HG02852 (cell line): ENCODE measurements at regions not wholly inside any gene's neighbourhood (a gene's known extent, or its start where the extent isn't known, plus 50 kb on each side); places are given as distances from the start of the nearest gene placed in this dataset.
"Not testable (repeated sequence)": the region's sequence is repeated elsewhere in the genome, so short reads cannot be mapped to it uniquely, and the experiment has no call there.

Experiments
- ATAC-seq: cut with Tn5 transposase; IDR thresholded peaks from one replicate; pipeline ENCODE4 v1.9.1; 2021; ENCODE audit warnings: mild to moderate bottlenecking, moderate library complexity; ENCODE audit not compliant: unreplicated experiment

GRCh38 chr12:34301251-34302130, 279.2 kb downstream of the ALG10 start:
- ATAC-seq = no peak

GRCh38 chr12:34302131-34302885, 280.0 kb downstream of the ALG10 start:
- no peak for ATAC-seq

- no peak for ATAC-seq
Measured at GRCh38 chr12:34303091-34303870, 281.0 kb downstream of the ALG10 start.

GRCh38 chr12:34304001-34304400, 281.7 kb downstream of the ALG10 start:
- ATAC-seq = no peak

- no peak for ATAC-seq
Measured at GRCh38 chr12:34304546-34304945, 282.2 kb downstream of the ALG10 start.

GRCh38 chr12:34305176-34305575, 282.9 kb downstream of the ALG10 start:
- no peak for ATAC-seq

GRCh38 chr12:34306133-34306830, 284.0 kb downstream of the ALG10 start:
- no peak for ATAC-seq

GRCh38 chr12:34309806-34310804, 287.8 kb downstream of the ALG10 start:
- not testable (repeated sequence) for ATAC-seq

GRCh38 chr12:34311337-34311736, 289.0 kb downstream of the ALG10 start:
- no peak for ATAC-seq

- no peak for ATAC-seq
Measured at GRCh38 chr12:34327671-34328070, 305.4 kb downstream of the ALG10 start.

- no peak for ATAC-seq
Measured at GRCh38 chr12:34333337-34333736, 311.0 kb downstream of the ALG10 start.

- ATAC-seq = no peak
Measured at GRCh38 chr12:34334538-34334937, 312.2 kb downstream of the ALG10 start.

- ATAC-seq = no peak
Measured at GRCh38 chr12:34334953-34335743, 312.9 kb downstream of the ALG10 start.

GRCh38 chr12:34335819-34336262, 313.5 kb downstream of the ALG10 start:
- ATAC-seq = no peak

- ATAC-seq = no peak
Measured at GRCh38 chr12:34336619-34337465, 314.5 kb downstream of the ALG10 start.

GRCh38 chr12:34338751-34339150, 316.5 kb downstream of the ALG10 start:
- no peak for ATAC-seq

GRCh38 chr12:34339922-34340321, 317.6 kb downstream of the ALG10 start:
- ATAC-seq = no peak
